Natural killer cell (primary cell): ENCODE measurements at regions not wholly inside any gene's neighbourhood (a gene's known extent, or its start where the extent isn't known, plus 50 kb on each side); places are given as distances from the start of the nearest gene placed in this dataset.
"Not testable (repeated sequence)": the region's sequence is repeated elsewhere in the genome, so short reads cannot be mapped to it uniquely, and the experiment has no call there.

Experiments used
- ATAC-seq, 3 donors: fragments of 150-1000 bp in 2 of 3; fragments of 200-7000 bp in 1 of 3; cut with Tn5 transposase; 1 replicate in 1 of 3; 2 replicates in 2 of 3; pipeline ENCODE4 v1.10.0; 2021; ENCODE audit warnings: mild to moderate bottlenecking in 2 of 3, moderate library complexity in 2 of 3
- DNase-seq, 2 donors: peaks; one replicate each; pipeline versions ENCODE4 v3.0.0 to v3.0.0-alpha.2; 2013 to 2021; ENCODE audit warnings: mixed read lengths in 1 of 2
- H3K27ac ChIP-seq: one replicate; pipeline ENCODE4 v1.5.1; 2013; ENCODE audit warnings: mild to moderate bottlenecking, low read length
- H3K27me3 ChIP-seq: one replicate; pipeline ENCODE4 v1.6.1; 2013; ENCODE audit warnings: low read length; ENCODE audit not compliant: control insufficient read depth, insufficient read depth
- H3K36me3 ChIP-seq: one replicate; pipeline ENCODE4 v1.6.1; 2013; ENCODE audit warnings: low read length; ENCODE audit not compliant: control insufficient read depth, insufficient read depth
- H3K4me1 ChIP-seq: one replicate; pipeline ENCODE4 v1.6.1; 2013; ENCODE audit warnings: low read length; ENCODE audit not compliant: control insufficient read depth, insufficient read depth
- H3K4me3 ChIP-seq: one replicate; pipeline ENCODE4 v1.5.1; 2013; ENCODE audit warnings: low read length
- H3K9me3 ChIP-seq: one replicate; pipeline ENCODE4 v1.6.1; 2013; ENCODE audit warnings: low read length; ENCODE audit not compliant: control insufficient read depth, insufficient read depth
- H3K27ac Mint-ChIP-seq, 2 donors: one replicate each; pipeline ENCODE4 v1.8.0; 2022; ENCODE audit warnings: mild to moderate bottlenecking in 2 of 2, mixed read lengths in 2 of 2, moderate library complexity in 1 of 2
- H3K27me3 Mint-ChIP-seq, 2 donors: one replicate each; pipeline ENCODE4 v1.8.0; 2022; ENCODE audit warnings: low read depth in 2 of 2, mixed read lengths in 2 of 2
- H3K36me3 Mint-ChIP-seq: one replicate; pipeline ENCODE4 v1.8.0; 2022; ENCODE audit warnings: mixed read lengths
- H3K4me1 Mint-ChIP-seq, 2 donors: one replicate each; pipeline ENCODE4 v1.8.0; 2022; ENCODE audit warnings: mixed read lengths in 2 of 2
- H3K4me3 Mint-ChIP-seq: one replicate; pipeline ENCODE4 v1.8.0; 2022; ENCODE audit warnings: mild to moderate bottlenecking, moderate library complexity, mixed read lengths
- H3K9me3 Mint-ChIP-seq, 2 donors: one replicate each; pipeline ENCODE4 v1.8.0; 2022; ENCODE audit warnings: mixed read lengths in 2 of 2
- CTCF ChIP-seq: fragments of 200-600 bp; IDR thresholded peaks from one replicate; pipeline ENCODE4 v1.8.0; 2022; ENCODE audit warnings: antibody characterized with exemption
- WGBS: methylation state at CpG from one replicate; pipeline ENCODE4 v1.1.7; 2013; ENCODE audit warnings: missing lambda C conversion rate; ENCODE audit not compliant: insufficient coverage; 5-methylcytosine and 5-hydroxymethylcytosine counted together
- intact Hi-C: fragments of 100-400 bp; cut with micrococcal nuclease; formaldehyde crosslinking; loops from one replicate; pipeline ENCODE4 v1.14.2; 2022

- no peak for ATAC-seq
- H3K27ac Mint-ChIP-seq, result no peak overlapping the region
- H3K27ac ChIP-seq, result no peak overlapping the region
- no peaks in the 10 kb centered on the region for H3K4me1 Mint-ChIP-seq
- TF ChIP-seq CTCF, result no peak
- H3K36me3 Mint-ChIP-seq, result no peaks in the 10 kb centered on the region
- no peaks in the 10 kb centered on the region for H3K27me3 ChIP-seq
- no peaks in the 10 kb centered on the region for H3K36me3 ChIP-seq
- no peaks in the 10 kb centered on the region for H3K4me1 ChIP-seq
- no peak for DNase-seq
- no peaks in the 10 kb centered on the region for H3K27me3 Mint-ChIP-seq
- WGBS, result 67% methylated on average over 2 of the region's 2 CpGs
- no peaks in the 10 kb centered on the region for H3K9me3 ChIP-seq
- H3K9me3 Mint-ChIP-seq, result peaks cover 2 to 10% of the 10 kb centered on the region in 2 donors
- intact Hi-C loops, result no loop called here
- no peak overlapping the region for H3K4me3 Mint-ChIP-seq
- H3K4me3 ChIP-seq, result no peak overlapping the region
Measured at GRCh38 chr6:112947507-112947906, 600.4 kb downstream of the RFPL4B start.

GRCh38 chr6:112951829-112952228, 604.7 kb downstream of the RFPL4B start:
- Histone ChIP-seq H3K9me3 (no peaks in the 10 kb centered on the region), H3K4me1 (no peaks in the 10 kb centered on the region), H3K4me3 (no peak overlapping the region), H3K27me3 (no peaks in the 10 kb centered on the region), H3K36me3 (no peaks in the 10 kb centered on the region), H3K27ac (no peak overlapping the region)
- Mint-ChIP-seq H3K27ac (no peak overlapping the region), H3K4me3 (no peak overlapping the region), H3K9me3 (peaks cover 9 to 10% of the 10 kb centered on the region in 2 donors), H3K4me1 (no peaks in the 10 kb centered on the region), H3K36me3 (no peaks in the 10 kb centered on the region), H3K27me3 (no peaks in the 10 kb centered on the region)
- intact Hi-C loops, result no loop called here
- DNase-seq, result no peak
- ATAC-seq, result no peak
- 80% methylated on average over 1 of the region's 1 CpG for WGBS
- no peak for TF ChIP-seq CTCF

GRCh38 chr6:112955743-112956142, 608.6 kb downstream of the RFPL4B start:
- H3K9me3 Mint-ChIP-seq, result peaks cover 15 to 17% of the 10 kb centered on the region in 2 donors
- H3K27me3 Mint-ChIP-seq, H3K36me3 Mint-ChIP-seq, H3K4me1 Mint-ChIP-seq, H3K27ac ChIP-seq, H3K36me3 ChIP-seq, H3K4me3 ChIP-seq, H3K4me3 Mint-ChIP-seq, H3K27me3 ChIP-seq, H3K4me1 ChIP-seq, intact Hi-C loops, DNase-seq, H3K9me3 ChIP-seq, ATAC-seq, H3K27ac Mint-ChIP-seq: not testable (repeated sequence)
- 94% methylated on average over 2 of the region's 4 CpGs for WGBS

GRCh38 chr6:112956696-112957535, 609.8 kb downstream of the RFPL4B start:
- no peak for TF ChIP-seq CTCF
- H3K27me3 ChIP-seq, result no peaks in the 10 kb centered on the region
- Mint-ChIP-seq H3K36me3 (no peaks in the 10 kb centered on the region), H3K27ac (no peak overlapping the region), H3K27me3 (no peaks in the 10 kb centered on the region), H3K4me1 (no peaks in the 10 kb centered on the region), H3K4me3 (no peak overlapping the region), H3K9me3 (peaks cover 16 to 21% of the 10 kb centered on the region in 2 donors)
- intact Hi-C loops, result no loop called here
- 85% methylated on average over 3 of the region's 5 CpGs for WGBS
- no peak overlapping the region for H3K27ac ChIP-seq
- no peaks in the 10 kb centered on the region for H3K36me3 ChIP-seq
- ATAC-seq, result no peak
- no peak for DNase-seq
- no peak overlapping the region for H3K4me3 ChIP-seq
- no peaks in the 10 kb centered on the region for H3K9me3 ChIP-seq
- no peaks in the 10 kb centered on the region for H3K4me1 ChIP-seq
